Gastroesophageal sphincter (tissue), 4 donors: ENCODE measurements at regions not wholly inside any gene's neighbourhood (a gene's known extent, or its start where the extent isn't known, plus 50 kb on each side); places are given as distances from the start of the nearest gene placed in this dataset.

ENCODE experiments used
- ATAC-seq: fragments of 150-250 bp; one replicate; pipeline ENCODE4 v1.9.1; 2016; ENCODE audit warnings: mild to moderate bottlenecking, moderate library complexity
- H3K27ac ChIP-seq, 4 donors: fragments of 200-600 bp; sonication (generic) in 3 of 4; 1 replicate in 3 of 4; 2 replicates in 1 of 4; pipeline ENCODE4 v1.5.1; 2016 to 2019
- H3K27me3 ChIP-seq: fragments of 200-600 bp; sonication (generic); one replicate; pipeline ENCODE4 v1.5.1; 2019
- H3K36me3 ChIP-seq, 2 donors: fragments of 200-600 bp; sonication (generic); one replicate each; pipeline ENCODE4 v1.5.1; 2019; ENCODE audit warnings: control low read depth in 1 of 2
- H3K4me1 ChIP-seq, 3 donors: fragments of 200-600 bp; sonication (generic); 1 replicate in 2 of 3; 2 replicates in 1 of 3; pipeline ENCODE4 v1.5.1; 2016 to 2019; ENCODE audit warnings: control low read depth in 2 of 3
- H3K4me3 ChIP-seq, 2 donors: fragments of 200-600 bp; sonication (generic); one replicate each; pipeline ENCODE4 v1.5.1; 2019; ENCODE audit warnings: mild to moderate bottlenecking in 1 of 2, moderate library complexity in 1 of 2
- H3K9me3 ChIP-seq, 3 donors: fragments of 200-600 bp; sonication (generic); one replicate each; pipeline ENCODE4 v1.5.1; 2017 to 2019; ENCODE audit warnings: control low read depth in 2 of 3
- EP300 ChIP-seq: sonication (generic); formaldehyde crosslinking; IDR thresholded peaks from one replicate; pipeline ENCODE4 v1.6.1; 2017; ENCODE audit warnings: antibody characterized with exemption, mild to moderate bottlenecking
- POLR2A ChIP-seq, 2 donors: fragments of 450-650 bp; IDR thresholded peaks; one replicate each; pipeline ENCODE4 v1.6.1; 2017; ENCODE audit warnings: antibody characterized with exemption in 2 of 2, mild to moderate bottlenecking in 2 of 2, moderate library complexity in 1 of 2
- POLR2AphosphoS5 ChIP-seq: sonication (generic); formaldehyde crosslinking; IDR thresholded peaks from one replicate; pipeline ENCODE4 v1.6.1; 2017; ENCODE audit warnings: antibody characterized with exemption
- WGBS, 2 donors: methylation state at CpG; one replicate each; pipeline ENCODE4 v1.1.5; 2018; ENCODE audit warnings: low coverage in 1 of 2; 5-methylcytosine and 5-hydroxymethylcytosine counted together
- TF ChIP-seq, protein P1 (sequence below), 4 experiments: fragments of 200-600 bp in 2 of 4; fragments of 450-650 bp in 2 of 4; sonication (generic) in 1 of 4; IDR thresholded peaks; one replicate each; pipeline ENCODE4 v1.5.1; 2017 to 2019; ENCODE audit warnings: antibody characterized with exemption in 4 of 4, mild to moderate bottlenecking in 2 of 4, moderate library complexity in 2 of 4

DNA sequence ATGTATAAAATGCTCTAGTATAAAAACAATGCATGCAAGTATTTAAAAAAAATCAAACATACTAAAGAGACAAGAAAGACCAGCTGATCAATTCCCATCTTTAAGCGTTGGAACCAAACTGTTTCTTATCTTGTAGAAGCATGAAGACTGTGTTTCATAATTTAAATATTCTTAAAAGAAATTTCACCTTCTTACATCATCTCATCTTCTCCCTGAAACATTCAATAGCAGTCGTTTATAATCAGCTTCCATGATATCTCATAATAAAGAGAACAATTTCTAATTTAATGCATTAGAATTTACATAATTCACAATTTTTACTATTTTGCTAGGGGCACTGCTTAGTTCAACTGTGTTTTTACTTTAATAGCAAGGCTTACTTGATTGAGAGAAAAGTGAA, 468.1 kb upstream of the MARCKS start:
- no peak for ATAC-seq
- Histone ChIP-seq H3K4me1 (no peaks in the 10 kb centered on the region), H3K36me3 (no peaks in the 10 kb centered on the region), H3K4me3 (no peak overlapping the region), H3K27ac (no peak overlapping the region), H3K27me3 (no peaks in the 10 kb centered on the region), H3K9me3 (no peaks in the 10 kb centered on the region)
- TF ChIP-seq POLR2A (IDR thresholded peaks at IDR 0.05) (no peak), POLR2AphosphoS5 (no peak), EP300 (no peak)
- TF ChIP-seq, protein P1, sequence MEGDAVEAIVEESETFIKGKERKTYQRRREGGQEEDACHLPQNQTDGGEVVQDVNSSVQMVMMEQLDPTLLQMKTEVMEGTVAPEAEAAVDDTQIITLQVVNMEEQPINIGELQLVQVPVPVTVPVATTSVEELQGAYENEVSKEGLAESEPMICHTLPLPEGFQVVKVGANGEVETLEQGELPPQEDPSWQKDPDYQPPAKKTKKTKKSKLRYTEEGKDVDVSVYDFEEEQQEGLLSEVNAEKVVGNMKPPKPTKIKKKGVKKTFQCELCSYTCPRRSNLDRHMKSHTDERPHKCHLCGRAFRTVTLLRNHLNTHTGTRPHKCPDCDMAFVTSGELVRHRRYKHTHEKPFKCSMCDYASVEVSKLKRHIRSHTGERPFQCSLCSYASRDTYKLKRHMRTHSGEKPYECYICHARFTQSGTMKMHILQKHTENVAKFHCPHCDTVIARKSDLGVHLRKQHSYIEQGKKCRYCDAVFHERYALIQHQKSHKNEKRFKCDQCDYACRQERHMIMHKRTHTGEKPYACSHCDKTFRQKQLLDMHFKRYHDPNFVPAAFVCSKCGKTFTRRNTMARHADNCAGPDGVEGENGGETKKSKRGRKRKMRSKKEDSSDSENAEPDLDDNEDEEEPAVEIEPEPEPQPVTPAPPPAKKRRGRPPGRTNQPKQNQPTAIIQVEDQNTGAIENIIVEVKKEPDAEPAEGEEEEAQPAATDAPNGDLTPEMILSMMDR (IDR thresholded peaks at IDR 0.05) = no peak
- 84 to 90% methylated on average over 2 of the region's 2 CpGs for WGBS, 2 donors

DNA sequence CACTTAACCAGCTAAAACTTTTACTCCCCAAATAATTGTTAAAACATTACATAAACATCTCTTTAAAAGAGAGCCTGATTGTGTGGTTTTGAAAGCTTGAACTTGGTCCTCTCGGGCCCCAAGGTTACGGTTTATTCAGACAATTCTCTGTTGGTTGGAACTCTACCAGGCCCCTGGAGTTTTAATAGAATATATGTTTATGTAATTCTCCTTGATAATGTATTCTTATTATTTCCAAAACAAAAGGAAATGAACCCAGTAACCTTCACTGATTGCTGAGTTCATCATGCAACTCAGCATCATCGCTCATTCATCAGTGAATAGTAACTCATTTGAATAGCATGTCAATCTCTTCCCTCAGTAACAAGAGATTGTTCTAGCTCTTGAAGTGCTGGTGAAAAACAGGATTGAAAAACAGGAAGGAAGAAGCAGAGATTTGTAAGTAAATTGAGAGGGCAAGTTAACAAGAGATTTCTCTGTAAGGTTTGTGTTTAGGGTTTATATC, 464.5 kb upstream of the MARCKS start:
- ATAC-seq = no peak
- WGBS, 2 donors = 86 to 91% methylated on average over 3 of the region's 3 CpGs

DNA sequence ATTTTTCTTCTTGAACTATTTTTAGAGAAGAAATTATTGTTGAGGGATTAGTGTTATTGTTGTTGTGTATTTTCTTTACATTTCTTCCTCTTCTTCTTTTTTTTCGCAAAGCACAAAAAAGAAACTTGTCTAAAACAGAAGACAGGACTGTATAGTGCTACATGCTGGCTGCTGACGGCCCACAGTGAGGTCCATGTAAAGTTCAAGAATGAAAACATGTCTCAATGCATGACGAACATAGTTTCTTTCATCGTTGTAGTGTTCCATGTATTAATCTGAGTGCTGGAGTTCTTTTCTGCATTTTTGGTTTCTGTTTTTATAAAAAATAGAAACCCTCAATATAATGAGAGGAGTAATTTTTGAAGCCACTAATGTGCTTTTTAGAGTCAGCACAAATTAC, 462.9 kb upstream of the MARCKS start:
- WGBS, 2 donors = 78 to 79% methylated on average over 4 of the region's 4 CpGs
- Histone ChIP-seq H3K27me3 (no peaks in the 10 kb centered on the region), H3K36me3 (no peaks in the 10 kb centered on the region), H3K9me3 (no peaks in the 10 kb centered on the region), H3K4me3 (no peak overlapping the region), H3K4me1 (no peaks in the 10 kb centered on the region), H3K27ac (no peak overlapping the region)
- TF ChIP-seq, protein P1 (IDR thresholded peaks at IDR 0.05) = no peak
- TF ChIP-seq EP300 = no peak
- no peak for TF ChIP-seq POLR2AphosphoS5
- TF ChIP-seq POLR2A (IDR thresholded peaks at IDR 0.05) = no peak
- ATAC-seq = no peak

More for the DNA sequence above, 464.5 kb upstream of the MARCKS start:
- TF ChIP-seq, protein P1 (IDR thresholded peaks at IDR 0.05) = no peak
- TF ChIP-seq EP300 = no peak
- no peak for TF ChIP-seq POLR2A (IDR thresholded peaks at IDR 0.05)
- no peak for TF ChIP-seq POLR2AphosphoS5
- H3K4me1 ChIP-seq = no peaks in the 10 kb centered on the region
- H3K27ac ChIP-seq = no peak overlapping the region
- H3K27me3 ChIP-seq = no peaks in the 10 kb centered on the region
- H3K36me3 ChIP-seq = no peaks in the 10 kb centered on the region
- H3K9me3 ChIP-seq = no peaks in the 10 kb centered on the region
- H3K4me3 ChIP-seq = no peak overlapping the region

DNA sequence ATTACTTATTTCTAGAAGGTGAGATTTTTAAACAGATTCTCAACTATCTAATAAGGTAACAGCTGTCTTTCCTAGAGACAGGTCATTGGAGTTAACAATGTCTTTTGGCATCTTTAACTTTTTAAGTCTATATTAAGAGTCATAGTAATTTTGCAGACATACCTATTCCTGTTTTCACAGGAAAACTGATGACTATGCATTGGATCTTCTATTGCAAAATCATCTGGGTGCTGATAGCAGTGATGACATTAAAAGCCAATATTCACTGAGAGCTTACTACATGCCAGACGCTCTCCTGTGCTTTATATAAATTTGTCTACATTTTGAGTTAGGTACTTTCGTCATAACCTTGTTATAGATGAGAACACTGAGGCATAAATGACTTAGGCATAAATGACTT, 462.4 kb upstream of the MARCKS start:
- no peaks in the 10 kb centered on the region for H3K9me3 ChIP-seq
- no peaks in the 10 kb centered on the region for H3K36me3 ChIP-seq
- H3K4me3 ChIP-seq = no peak overlapping the region
- ATAC-seq = no peak
- H3K27ac ChIP-seq = no peak overlapping the region
- TF ChIP-seq, protein P1 (IDR thresholded peaks at IDR 0.05) = no peak
- TF ChIP-seq POLR2A (IDR thresholded peaks at IDR 0.05) (no peak), POLR2AphosphoS5 (no peak), EP300 (no peak)
- no peaks in the 10 kb centered on the region for H3K27me3 ChIP-seq
- 94 to 100% methylated on average over 2 of the region's 2 CpGs for WGBS, 2 donors
- H3K4me1 ChIP-seq = no peaks in the 10 kb centered on the region

DNA sequence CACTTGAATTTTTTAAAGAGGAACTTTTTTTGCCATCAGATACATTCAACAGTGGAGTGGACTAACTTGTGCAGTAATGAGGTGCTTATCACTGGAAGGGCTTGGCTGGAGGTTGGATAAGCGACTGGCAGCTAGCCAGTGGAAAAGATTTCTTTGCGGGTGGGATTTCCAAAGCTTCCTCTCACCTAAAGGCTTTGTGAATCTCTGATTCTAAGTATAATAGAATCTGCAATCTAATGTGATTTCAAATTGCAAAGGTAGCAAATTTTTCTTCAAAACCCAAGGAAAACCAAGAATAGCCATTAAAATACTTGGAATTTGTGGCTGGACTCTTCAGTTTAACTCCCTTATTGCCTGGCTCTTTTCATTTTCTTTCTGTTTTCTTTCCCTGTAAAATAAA, 460.4 kb upstream of the MARCKS start:
- no peak overlapping the region for H3K4me3 ChIP-seq
- H3K27ac ChIP-seq = no peak overlapping the region
- no peak for ATAC-seq
- no peak for TF ChIP-seq POLR2AphosphoS5
- no peak for TF ChIP-seq EP300
- TF ChIP-seq POLR2A (IDR thresholded peaks at IDR 0.05) = no peak
- TF ChIP-seq, protein P1 (IDR thresholded peaks at IDR 0.05) = no peak
- H3K9me3 ChIP-seq = no peaks in the 10 kb centered on the region
- no peaks in the 10 kb centered on the region for H3K36me3 ChIP-seq
- 26 to 83% methylated on average over 2 of the region's 2 CpGs for WGBS, 2 donors
- H3K4me1 ChIP-seq = no peaks in the 10 kb centered on the region
- H3K27me3 ChIP-seq = no peaks in the 10 kb centered on the region
